ENCODE measurements at regions not wholly inside any gene's neighbourhood (a gene's known extent, or its start where the extent isn't known, plus 50 kb on each side); places are given as distances from the start of the nearest gene placed in this dataset.
"Not testable (repeated sequence)": the region's sequence is repeated elsewhere in the genome, so short reads cannot be mapped to it uniquely, and the experiment has no call there.

GRCh38 chrX:47302396-47302795, 68.0 kb upstream of the ZNF157 start:
- no peak for DNase-seq

DNA sequence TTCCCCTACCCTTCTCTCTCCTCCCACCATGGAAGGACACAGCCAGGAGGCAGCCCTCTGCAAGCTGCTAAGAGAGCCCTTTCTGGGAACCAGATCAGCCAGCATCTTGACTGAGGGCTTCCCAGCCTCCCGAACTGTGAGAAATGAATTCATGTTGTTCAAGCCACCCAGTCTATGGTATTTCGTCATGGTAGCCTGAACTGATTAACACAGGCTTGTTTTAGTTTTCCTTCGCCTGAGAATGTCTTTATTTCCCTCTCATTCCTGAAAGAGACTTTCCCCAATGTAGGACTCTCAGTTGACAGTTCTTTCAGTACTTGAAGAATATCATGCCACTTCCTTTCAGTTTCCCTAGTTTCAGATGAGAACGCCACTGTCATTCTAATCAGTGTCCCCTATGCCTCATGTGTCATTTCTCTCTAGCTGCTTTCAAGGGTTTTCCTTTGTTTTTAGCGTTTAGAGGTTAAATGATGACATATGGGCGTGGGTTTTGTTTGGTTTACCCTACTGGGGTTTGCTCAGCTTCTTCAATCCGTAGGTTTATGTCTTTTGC, 63.8 kb upstream of the ZNF157 start:
- DNase-seq: not testable (repeated sequence)

GRCh38 chrX:47311932-47312774, 58.2 kb upstream of the ZNF157 start:
- peak; percentile 49 for DNase-seq

DNA sequence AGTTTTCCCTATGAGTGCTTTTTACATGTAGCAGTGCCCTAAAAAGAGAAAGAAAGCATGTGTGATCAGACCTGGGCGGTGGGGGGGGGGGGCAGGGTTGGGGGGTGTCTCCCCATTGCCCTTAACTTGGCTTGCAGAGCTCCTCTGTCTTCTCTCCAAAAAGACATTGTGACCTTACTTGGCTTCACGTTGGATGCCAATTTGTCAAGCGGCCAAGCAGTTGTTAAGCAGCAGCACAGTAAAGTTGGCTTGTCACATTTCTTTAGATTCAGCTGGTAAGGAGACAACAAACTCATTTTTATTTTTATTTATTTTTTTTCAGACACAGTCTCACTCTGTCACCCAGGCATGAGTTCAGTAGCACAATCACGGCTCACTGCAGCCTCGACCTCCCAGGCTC, 57.3 kb upstream of the ZNF157 start:
- DNase-seq: no peak

DNA sequence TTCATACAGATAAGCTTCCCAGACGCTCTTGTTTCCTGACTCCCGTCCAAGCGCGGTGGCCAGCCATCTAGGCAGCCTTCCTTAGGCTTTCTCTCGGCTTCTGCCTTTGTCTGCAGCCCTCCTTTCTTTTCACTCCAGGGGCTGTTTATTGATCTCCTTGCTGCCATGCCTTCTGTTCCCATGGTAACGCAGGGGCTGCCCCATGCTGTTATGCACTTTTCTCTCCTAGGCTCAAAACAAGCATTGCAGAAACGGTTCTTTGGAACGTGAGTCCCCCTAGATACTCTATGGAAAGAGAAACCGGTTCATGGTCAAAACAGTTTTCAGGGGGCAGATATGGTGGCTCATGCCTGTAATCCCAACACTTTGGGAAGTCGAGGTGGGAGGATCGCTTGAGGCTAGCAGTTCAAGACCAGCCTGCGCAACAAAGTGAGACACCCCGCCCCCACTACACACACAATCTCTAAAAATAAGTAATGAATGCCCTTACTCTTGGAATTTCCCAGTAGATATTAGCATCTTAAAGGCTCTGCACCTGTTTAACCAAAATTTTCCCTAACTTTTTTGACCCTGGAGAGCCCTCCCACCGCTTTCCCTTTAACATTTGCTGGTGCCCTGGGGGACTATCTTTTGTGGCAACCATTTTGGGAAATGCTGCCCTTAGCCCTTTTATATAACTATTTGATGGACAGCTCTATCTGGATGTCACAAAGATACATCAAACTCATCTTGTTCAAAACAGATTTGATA, 53.9 kb upstream of the ZNF157 start:
- DNase-seq: no peak
